ENCODE measurements at regions not wholly inside any gene's neighbourhood (a gene's known extent, or its start where the extent isn't known, plus 50 kb on each side); places are given as distances from the start of the nearest gene placed in this dataset.

- no peak for DNase-seq (ENCODE audit: low read depth in 1 of 2, low spot score in 1 of 2)
- TF ChIP-seq CTCF (IDR thresholded peaks at IDR 0.05; ENCODE audit: low read depth, low read length) = no peak
- H3K27me3 ChIP-seq = no peaks in the 10 kb centered on the region
- H3K27ac ChIP-seq = no peak overlapping the region
- H3K9me3 ChIP-seq (ENCODE audit: low read depth) = no peaks in the 10 kb centered on the region
- no peaks in the 10 kb centered on the region for H3K36me3 ChIP-seq
- no peaks in the 10 kb centered on the region for H3K4me1 ChIP-seq (ENCODE audit: low read depth)
- H3K4me3 ChIP-seq = no peak overlapping the region
These were observed 886.4 kb upstream of the ADGRL3 start for GRCh38 chr4:60313611-60314178.

GRCh38 chr4:60314416-60314815, 885.7 kb upstream of the ADGRL3 start:
- TF ChIP-seq CTCF (IDR thresholded peaks at IDR 0.05; ENCODE audit: low read depth, low read length) = no peak
- no peak overlapping the region for H3K4me3 ChIP-seq
- H3K4me1 ChIP-seq (ENCODE audit: low read depth) = no peaks in the 10 kb centered on the region
- H3K36me3 ChIP-seq = no peaks in the 10 kb centered on the region
- H3K27me3 ChIP-seq = no peaks in the 10 kb centered on the region
- no peak overlapping the region for H3K27ac ChIP-seq
- DNase-seq (ENCODE audit: low read depth in 1 of 2, low spot score in 1 of 2) = no peak
- H3K9me3 ChIP-seq (ENCODE audit: low read depth) = no peaks in the 10 kb centered on the region

- no peak for TF ChIP-seq CTCF (IDR thresholded peaks at IDR 0.05; ENCODE audit: low read depth, low read length)
- Histone ChIP-seq H3K27me3 (no peaks in the 10 kb centered on the region), H3K36me3 (no peaks in the 10 kb centered on the region), H3K27ac (no peak overlapping the region), H3K9me3 (ENCODE audit: low read depth) (no peaks in the 10 kb centered on the region), H3K4me3 (no peak overlapping the region), H3K4me1 (ENCODE audit: low read depth) (no peaks in the 10 kb centered on the region)
- no peak for DNase-seq (ENCODE audit: low read depth in 1 of 2, low spot score in 1 of 2)
These were observed 884.5 kb upstream of the ADGRL3 start for GRCh38 chr4:60315586-60315985.

- Histone ChIP-seq H3K27ac (no peak overlapping the region), H3K27me3 (no peaks in the 10 kb centered on the region), H3K36me3 (no peaks in the 10 kb centered on the region), H3K4me3 (no peak overlapping the region), H3K4me1 (ENCODE audit: low read depth) (no peaks in the 10 kb centered on the region), H3K9me3 (ENCODE audit: low read depth) (no peaks in the 10 kb centered on the region)
- TF ChIP-seq CTCF (IDR thresholded peaks at IDR 0.05; ENCODE audit: low read depth, low read length) = no peak
- DNase-seq (ENCODE audit: low read depth in 1 of 2, low spot score in 1 of 2) = no peak
These were observed 873.4 kb upstream of the ADGRL3 start for GRCh38 chr4:60326735-60327134.

- H3K36me3 ChIP-seq = no peaks in the 10 kb centered on the region
- H3K27me3 ChIP-seq = no peaks in the 10 kb centered on the region
- H3K27ac ChIP-seq = no peak overlapping the region
- no peak overlapping the region for H3K4me3 ChIP-seq
- no peaks in the 10 kb centered on the region for H3K4me1 ChIP-seq (ENCODE audit: low read depth)
- no peak for TF ChIP-seq CTCF (IDR thresholded peaks at IDR 0.05; ENCODE audit: low read depth, low read length)
- DNase-seq (ENCODE audit: low read depth in 1 of 2, low spot score in 1 of 2) = no peak
- no peaks in the 10 kb centered on the region for H3K9me3 ChIP-seq (ENCODE audit: low read depth)
These were observed 872.5 kb upstream of the ADGRL3 start for GRCh38 chr4:60327651-60328050.

GRCh38 chr4:60344908-60345307, 855.2 kb upstream of the ADGRL3 start:
- no peak for TF ChIP-seq CTCF (IDR thresholded peaks at IDR 0.05; ENCODE audit: low read depth, low read length)
- no peaks in the 10 kb centered on the region for H3K9me3 ChIP-seq (ENCODE audit: low read depth)
- no peaks in the 10 kb centered on the region for H3K36me3 ChIP-seq
- H3K27me3 ChIP-seq = no peaks in the 10 kb centered on the region
- H3K4me3 ChIP-seq = no peak overlapping the region
- H3K27ac ChIP-seq = no peak overlapping the region
- H3K4me1 ChIP-seq (ENCODE audit: low read depth) = no peaks in the 10 kb centered on the region
- no peak for DNase-seq (ENCODE audit: low read depth in 1 of 2, low spot score in 1 of 2)
